ENCODE measurements at regions not wholly inside any gene's neighbourhood (a gene's known extent, or its start where the extent isn't known, plus 50 kb on each side); places are given as distances from the start of the nearest gene placed in this dataset.

- DNase-seq (ENCODE audit: low read depth, low spot score): no peak
These were observed 129.8 kb upstream of the CPM start for GRCh38 chr12:69062621-69063237.

GRCh38 chr12:69064734-69065443 lies 131.9 kb upstream of the CPM start:
- no peak for DNase-seq (ENCODE audit: low read depth, low spot score)

DNA sequence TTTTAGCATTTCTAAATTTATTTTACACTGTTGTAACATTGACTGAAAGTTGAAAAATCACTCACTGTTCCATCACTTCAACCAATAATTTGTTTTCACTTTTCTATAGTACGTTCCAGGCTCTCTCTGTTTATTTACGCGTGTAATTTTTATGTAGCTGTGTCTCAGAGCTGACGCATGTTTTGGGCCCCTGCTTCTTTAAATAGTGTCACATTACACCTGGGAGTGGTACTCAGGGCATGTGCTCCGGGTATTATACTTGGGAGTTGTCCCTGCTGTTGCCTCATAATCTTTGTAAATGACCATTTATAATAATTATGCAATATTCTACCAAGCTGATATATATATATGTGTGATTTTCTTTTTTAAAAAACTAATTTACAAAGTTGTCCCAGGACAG lies 132.8 kb upstream of the CPM start:
- DNase-seq (ENCODE audit: low read depth, low spot score): no peak

DNA sequence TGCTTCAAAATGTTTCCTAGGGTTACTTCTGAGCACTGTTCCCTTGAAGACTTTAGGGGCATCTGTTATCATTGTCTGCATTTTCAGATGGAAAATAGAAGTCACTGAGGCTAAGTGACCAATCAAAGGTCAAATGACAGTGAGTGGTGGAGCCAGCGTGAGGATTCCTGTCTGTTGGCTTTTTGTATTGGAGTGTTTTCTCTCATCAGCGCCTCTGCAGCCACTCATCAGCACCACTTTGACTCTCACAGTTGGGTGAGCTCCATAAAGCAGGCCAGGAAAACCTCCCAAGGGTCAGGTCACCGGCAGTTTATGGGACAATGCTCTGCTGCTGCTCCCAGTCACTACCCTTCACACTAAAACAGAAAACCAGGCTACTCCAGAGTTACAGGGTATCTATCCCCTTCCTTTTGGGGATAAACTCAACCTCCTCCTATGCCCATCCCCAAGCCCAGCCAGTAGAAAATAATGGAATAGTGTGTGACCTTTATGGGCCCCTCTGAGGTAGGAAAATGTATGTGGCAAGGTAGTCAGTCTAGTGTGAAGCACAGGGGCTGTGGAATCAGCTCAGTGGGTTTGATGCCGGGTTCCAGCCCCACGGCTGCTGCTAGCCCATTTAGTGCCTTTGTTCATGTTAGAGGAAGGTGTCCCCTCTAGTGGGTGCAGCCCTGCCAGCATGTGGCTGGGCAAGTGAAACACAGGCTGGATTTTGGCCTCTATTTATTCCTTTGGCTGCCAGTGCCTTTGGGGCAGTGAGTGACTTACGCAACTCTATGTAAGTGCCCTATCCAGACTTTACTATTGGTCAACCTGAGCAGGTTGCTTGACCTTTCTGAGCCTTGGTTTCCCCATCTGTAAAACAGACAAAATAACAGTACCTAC lies 133.8 kb upstream of the CPM start:
- DNase-seq (ENCODE audit: low read depth, low spot score): no peak

GRCh38 chr12:69067713-69068112 lies 134.7 kb upstream of the CPM start:
- DNase-seq (ENCODE audit: low read depth, low spot score): no peak

DNA sequence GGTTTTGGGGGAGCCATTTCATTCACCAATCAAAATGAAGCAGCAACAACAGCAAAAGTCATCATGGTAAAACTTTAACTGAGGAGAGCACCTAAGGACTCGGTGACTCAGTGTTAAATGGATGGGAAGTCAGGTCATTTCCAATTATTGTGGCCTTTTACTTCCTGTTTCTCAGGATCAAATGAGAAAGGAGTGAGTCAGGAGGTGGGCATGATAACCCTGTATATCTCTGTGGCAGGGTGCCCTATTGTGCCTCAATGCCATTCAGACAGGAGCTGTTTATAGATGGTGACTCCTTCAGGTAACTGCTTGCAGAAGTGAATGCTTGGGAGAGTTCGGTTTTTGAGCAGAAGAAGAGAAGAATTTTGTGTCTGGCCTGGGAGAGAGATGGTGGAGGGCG lies 135.5 kb upstream of the CPM start:
- DNase-seq (ENCODE audit: low read depth, low spot score): no peak

- no peak for DNase-seq (ENCODE audit: low read depth, low spot score)
These were observed 136.5 kb upstream of the CPM start for GRCh38 chr12:69069479-69069878.

DNA sequence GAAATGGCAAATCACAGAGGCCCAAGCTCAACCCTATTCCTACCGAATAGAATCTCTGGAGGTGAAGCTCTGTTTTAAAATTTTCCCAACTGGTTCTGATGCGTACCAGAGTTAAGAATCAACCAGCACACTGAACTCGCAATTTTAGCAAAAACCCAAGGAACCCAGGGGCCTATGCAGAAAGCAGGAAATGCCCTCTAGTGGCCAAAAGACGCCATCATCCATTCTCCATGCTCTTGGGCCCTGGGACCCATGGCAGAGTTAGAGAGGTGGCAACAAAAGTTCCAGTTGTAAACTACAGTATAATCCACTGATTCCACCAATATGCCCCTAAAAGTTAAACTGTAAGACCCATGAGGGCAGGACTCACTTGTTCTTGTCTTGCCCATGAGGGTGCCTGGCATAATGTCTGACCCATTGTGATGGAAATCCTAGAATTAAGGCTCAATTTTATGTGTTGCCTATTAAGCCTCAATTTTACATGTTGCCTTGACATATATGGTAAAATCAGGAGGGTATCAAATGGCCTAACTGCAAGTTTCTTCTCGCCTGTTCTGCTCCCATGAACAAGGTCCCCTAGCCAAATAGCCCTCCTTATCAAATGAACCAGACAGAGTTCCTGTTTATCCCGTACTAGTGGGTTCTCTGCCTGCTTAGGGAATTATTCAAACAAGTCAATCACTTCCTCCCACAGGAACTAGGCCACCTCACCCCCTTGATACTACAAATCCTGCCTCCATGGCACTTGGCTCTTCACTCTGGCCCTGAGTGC lies 137.5 kb upstream of the CPM start:
- no peak for DNase-seq (ENCODE audit: low read depth, low spot score)

DNA sequence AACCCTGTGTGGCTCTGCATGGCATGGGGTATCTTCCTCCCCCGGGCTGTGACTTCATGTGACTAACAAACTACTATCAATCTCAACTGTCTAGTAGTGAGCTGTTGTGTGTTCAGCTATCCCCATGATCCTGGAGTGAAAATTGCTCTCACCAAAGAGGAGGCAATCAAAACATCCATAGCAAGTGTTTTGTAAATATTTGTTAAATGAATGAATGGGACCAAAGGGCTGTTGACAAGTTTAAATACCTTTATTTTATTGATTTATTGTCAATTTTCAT lies 138.1 kb upstream of the CPM start:
- DNase-seq (ENCODE audit: low read depth, low spot score): no peak

DNA sequence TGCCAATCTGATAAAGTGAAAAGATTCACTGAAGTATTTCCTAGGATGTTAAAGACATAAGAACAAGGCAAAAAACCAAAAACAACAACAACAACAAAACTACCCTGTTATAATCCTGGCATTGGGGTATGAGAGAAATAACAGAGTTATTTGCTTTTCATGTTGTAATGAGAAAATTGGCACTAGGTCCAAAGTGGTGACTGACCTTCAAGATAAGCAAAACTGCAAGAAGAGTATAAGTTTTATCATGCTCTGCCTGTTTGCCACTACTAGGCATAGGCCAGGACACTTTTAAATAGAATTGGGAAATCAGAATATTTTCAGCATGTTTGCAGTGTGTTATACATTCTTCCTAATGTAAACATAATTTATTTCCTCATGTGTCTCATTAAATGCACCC lies 140.1 kb upstream of the CPM start:
- DNase-seq (ENCODE audit: low read depth, low spot score): no peak

GRCh38 chr12:69074556-69075349 lies 141.8 kb upstream of the CPM start:
- no peak for DNase-seq (ENCODE audit: low read depth, low spot score)

- no peak for DNase-seq (ENCODE audit: low read depth, low spot score)
These were observed 150.7 kb upstream of the CPM start for GRCh38 chr12:69083689-69084088.

- no peak for DNase-seq (ENCODE audit: low read depth, low spot score)
These were observed 151.9 kb upstream of the CPM start for GRCh38 chr12:69084816-69085378.

GRCh38 chr12:69085852-69086251 lies 152.9 kb upstream of the CPM start:
- no peak for DNase-seq (ENCODE audit: low read depth, low spot score)

DNA sequence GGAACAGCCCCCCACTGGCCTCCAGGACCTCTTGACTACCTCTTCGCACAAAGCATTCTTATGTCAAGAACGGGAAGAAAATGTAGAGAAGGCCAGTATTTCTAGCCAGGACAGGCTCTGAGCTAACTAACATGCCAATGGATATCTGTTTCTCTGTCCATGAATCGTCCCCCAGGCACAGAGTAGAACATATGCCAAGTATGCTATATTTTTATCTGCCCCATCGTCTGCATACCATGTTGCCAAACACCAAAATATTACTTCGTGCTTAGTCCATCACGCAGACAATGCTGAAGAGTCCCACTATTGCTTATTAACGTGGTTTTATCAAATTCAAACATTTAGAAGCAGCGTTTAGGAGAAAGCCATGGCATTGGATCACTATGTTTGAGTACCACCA lies 151.4 kb upstream of the CPSF6 start:
- DNase-seq (ENCODE audit: low read depth, low spot score): no peak

DNA sequence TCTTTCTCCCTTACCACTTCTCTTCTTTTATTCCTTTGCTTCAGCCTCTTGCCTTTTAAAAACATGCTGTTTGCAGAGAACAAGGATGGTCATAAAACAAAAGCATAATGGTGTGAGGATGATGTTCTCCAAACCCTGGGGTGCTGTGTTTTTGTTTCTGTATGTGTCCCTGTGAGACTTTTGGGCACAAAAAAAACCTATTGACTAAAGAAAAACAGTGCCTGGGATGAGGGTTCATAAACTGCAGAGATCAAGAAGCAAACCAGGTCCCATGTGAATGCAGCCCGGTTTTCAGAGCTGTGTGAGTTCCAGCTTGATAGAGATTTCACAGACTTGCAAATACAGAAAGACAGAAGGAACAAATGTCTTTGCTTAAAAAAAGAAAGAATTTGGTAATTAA lies 148.6 kb upstream of the CPSF6 start:
- no peak for DNase-seq (ENCODE audit: low read depth, low spot score)

DNA sequence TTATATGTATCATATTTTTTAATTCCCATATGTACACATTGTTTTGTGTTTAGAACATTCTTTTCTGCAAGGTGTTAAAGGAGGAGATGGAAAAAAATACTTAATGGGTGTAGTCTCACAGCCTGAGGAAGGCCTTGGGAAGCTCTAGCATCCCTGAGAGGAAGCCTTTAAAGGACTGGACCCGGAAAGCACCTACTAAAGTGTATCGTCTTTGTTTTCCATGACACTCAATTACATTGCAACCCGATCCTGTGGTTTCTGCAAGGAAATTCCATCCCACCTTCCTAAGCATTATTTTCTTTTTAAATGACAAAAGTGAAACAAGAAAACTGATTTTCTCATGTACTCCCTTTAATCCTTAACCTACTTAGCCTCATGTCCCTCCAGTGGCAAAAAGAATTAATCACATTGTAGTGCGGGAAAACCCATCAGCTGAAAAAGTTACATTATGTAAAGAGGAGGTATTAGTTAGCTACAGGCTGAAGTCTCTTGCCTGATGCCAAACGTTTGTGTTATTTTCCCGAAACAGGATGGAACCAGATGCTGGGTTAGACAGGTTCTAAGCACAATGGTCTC lies 147.8 kb upstream of the CPSF6 start:
- DNase-seq (ENCODE audit: low read depth, low spot score): no peak

DNA sequence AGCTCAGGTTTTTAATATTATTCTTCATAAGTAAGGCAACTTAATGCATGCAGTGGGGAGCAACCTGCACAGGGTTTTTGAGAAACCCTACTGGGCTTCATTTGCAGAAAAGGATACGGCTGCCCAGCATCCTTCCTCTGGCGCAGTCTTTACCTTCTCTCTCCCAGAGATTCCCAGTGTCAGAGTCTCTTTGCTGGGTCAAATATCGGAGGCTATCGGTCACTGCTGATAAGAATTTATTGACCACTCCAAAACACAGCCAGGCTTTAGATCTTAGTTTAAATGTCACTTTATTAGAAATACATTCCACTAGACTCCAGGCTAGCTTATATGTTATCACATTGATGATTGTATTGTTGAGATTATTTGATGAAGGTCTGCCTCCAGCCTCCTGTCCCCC lies 147.2 kb upstream of the CPSF6 start:
- no peak for DNase-seq (ENCODE audit: low read depth, low spot score)

- no peak for DNase-seq (ENCODE audit: low read depth, low spot score)
These were observed 144.7 kb upstream of the CPSF6 start for GRCh38 chr12:69094606-69095216.

GRCh38 chr12:69095765-69096477 lies 143.4 kb upstream of the CPSF6 start:
- no peak for DNase-seq (ENCODE audit: low read depth, low spot score)
